WTC11 (cell line): ENCODE measurements at regions not wholly inside any gene's neighbourhood (a gene's known extent, or its start where the extent isn't known, plus 50 kb on each side); places are given as distances from the start of the nearest gene placed in this dataset.

Experiments
- ATAC-seq: fragments of 200-7000 bp; cut with Tn5 transposase; 2 replicates; pipeline ENCODE4 v1.10.0; 2021; ENCODE audit warnings: mild to moderate bottlenecking, moderate library complexity
- CTCF ChIA-PET: fragments of 300-600 bp; sonication (Branson Sonifier 250); formaldehyde crosslinking; loops from one replicate; lab custom pipeline; 2021; ENCODE audit warnings: antibody characterized with exemption; lab: Charles Lee
- POLR2A ChIA-PET: fragments of 350-600 bp; sonication (Branson Sonifier 250); formaldehyde crosslinking; loops from one replicate; lab custom pipeline; 2021; ENCODE audit warnings: antibody characterized with exemption; lab: Charles Lee
- DNase-seq: peaks from one replicate; pipeline ENCODE4 v3.0.0; 2021; ENCODE audit warnings: low spot score
- H3K27ac Mint-ChIP-seq: 2 replicates; pipeline ENCODE4 v1.8.0; 2021; ENCODE audit warnings: mixed read lengths
- H3K27me3 Mint-ChIP-seq: 2 replicates; pipeline ENCODE4 v1.8.0; 2021; ENCODE audit warnings: low read depth, mild to moderate bottlenecking, moderate library complexity, mixed read lengths
- H3K36me3 Mint-ChIP-seq: 2 replicates; pipeline ENCODE4 v1.8.0; 2021; ENCODE audit warnings: mixed read lengths
- H3K4me1 Mint-ChIP-seq: 2 replicates; pipeline ENCODE4 v1.8.0; 2022; ENCODE audit warnings: mixed read lengths
- H3K4me3 Mint-ChIP-seq: 2 replicates; pipeline ENCODE4 v1.8.0; 2021; ENCODE audit warnings: mild to moderate bottlenecking, moderate library complexity, mixed read lengths
- H3K9me3 Mint-ChIP-seq: 2 replicates; pipeline ENCODE4 v1.8.0; 2021; ENCODE audit warnings: mixed read lengths
- AFF4 ChIP-seq: sonication (generic); formaldehyde crosslinking; IDR thresholded peaks from 2 replicates; pipeline ENCODE4 v1.8.1; 2023; ENCODE audit warnings: mild to moderate bottlenecking, missing genetic modification reagents, borderline replicate concordance
- ATF1 ChIP-seq: sonication (generic); formaldehyde crosslinking; IDR thresholded peaks from 2 replicates; pipeline ENCODE4 v1.8.1; 2023; ENCODE audit warnings: mild to moderate bottlenecking, moderate library complexity, missing genetic modification reagents
- CBFB ChIP-seq: sonication (generic); formaldehyde crosslinking; IDR thresholded peaks from 2 replicates; pipeline ENCODE4 v1.8.1; 2022; ENCODE audit warnings: mild to moderate bottlenecking, low read depth, missing genetic modification reagents
- E2F4 ChIP-seq: sonication (generic); formaldehyde crosslinking; IDR thresholded peaks from 2 replicates; pipeline ENCODE4 v1.8.1; 2022; ENCODE audit warnings: low read depth, mild to moderate bottlenecking, moderate library complexity, missing genetic modification reagents, borderline replicate concordance
- GTF2I ChIP-seq: fragments of 250-450 bp; sonication (Bioruptor Pico); conservative IDR thresholded peaks from 2 replicates; pipeline ENCODE4 v1.4.0; 2021; ENCODE audit warnings: mild to moderate bottlenecking
- KAT7 ChIP-seq: sonication (generic); formaldehyde crosslinking; IDR thresholded peaks from 2 replicates; pipeline ENCODE4 v1.8.1; 2023; ENCODE audit warnings: missing genetic modification reagents, mild to moderate bottlenecking, borderline replicate concordance
- NFE2L1 ChIP-seq: sonication (generic); formaldehyde crosslinking; IDR thresholded peaks from 2 replicates; pipeline ENCODE4 v1.8.1; 2023; ENCODE audit warnings: missing genetic modification reagents
- RELA ChIP-seq: sonication (generic); formaldehyde crosslinking; IDR thresholded peaks from 2 replicates; pipeline ENCODE4 v1.8.1; 2022; ENCODE audit warnings: missing genetic modification reagents, mild to moderate bottlenecking, borderline replicate concordance
- SMAD3 ChIP-seq: sonication (generic); formaldehyde crosslinking; IDR thresholded peaks from 2 replicates; pipeline ENCODE4 v1.8.0; 2022; ENCODE audit warnings: missing genetic modification reagents, mild to moderate bottlenecking, borderline replicate concordance
- SP1 ChIP-seq: sonication (generic); formaldehyde crosslinking; conservative IDR thresholded peaks from 2 replicates; pipeline ENCODE4 v1.8.1; 2022; ENCODE audit warnings: missing genetic modification reagents
- TEAD1 ChIP-seq: sonication (generic); formaldehyde crosslinking; IDR thresholded peaks from 2 replicates; pipeline ENCODE4 v1.8.0; 2022; ENCODE audit warnings: mild to moderate bottlenecking, missing genetic modification reagents
- ZNF232 ChIP-seq: sonication (generic); formaldehyde crosslinking; IDR thresholded peaks from 2 replicates; pipeline ENCODE4 v1.8.0; 2022; ENCODE audit warnings: mild to moderate bottlenecking, missing genetic modification reagents
- ZNF423 ChIP-seq: fragments of 250-450 bp; sonication (Bioruptor Pico); IDR thresholded peaks from 2 replicates; pipeline ENCODE4 v2.1.2; 2022; ENCODE audit warnings: mild to moderate bottlenecking, moderate library complexity
- TF ChIP-seq, protein P1 (sequence below): fragments of 250-450 bp; sonication (Bioruptor Pico); conservative IDR thresholded peaks from 2 replicates; pipeline ENCODE4 v1.9.0; 2021; ENCODE audit warnings: mild to moderate bottlenecking
- TF ChIP-seq, protein P2 (sequence below): sonication (generic); formaldehyde crosslinking; IDR thresholded peaks from 2 replicates; pipeline ENCODE4 v1.8.0; 2022; ENCODE audit warnings: missing genetic modification reagents
- TF ChIP-seq, protein P3 (sequence below): sonication (generic); formaldehyde crosslinking; IDR thresholded peaks from 2 replicates; pipeline ENCODE4 v1.8.1; 2023; ENCODE audit warnings: mild to moderate bottlenecking, moderate library complexity, missing genetic modification reagents

- H3K27me3 Mint-ChIP-seq, result peaks cover 8% of the 10 kb centered on the region
- peaks cover 23% of the 10 kb centered on the region for H3K9me3 Mint-ChIP-seq
- ChIA-PET CTCF (interaction anchor here (0.8 kb wide), 1 partner anchor 246 kb away, joined by 3 read pairs; no protein-coding TSS in a partner anchor), POLR2A (no interaction called here)
- peaks cover 16% of the 10 kb centered on the region for H3K36me3 Mint-ChIP-seq
- no peak overlapping the region for H3K4me3 Mint-ChIP-seq
- peaks cover 73% of the 10 kb centered on the region for H3K4me1 Mint-ChIP-seq
- ATAC-seq, result no peak
- DNase-seq, result no peak
- H3K27ac Mint-ChIP-seq, result no peak overlapping the region
- TF ChIP-seq E2F4 (CRISPR knock-in tag), result no peak
- no peak for TF ChIP-seq GTF2I (CRISPR knock-in tag)
- TF ChIP-seq SP1 (CRISPR knock-in tag), result no peak
- TF ChIP-seq NFE2L1 (CRISPR knock-in tag), result no peak
- TF ChIP-seq, all 79 proteins: peak for 0
These were observed 250.4 kb upstream of the SIX2 start for GRCh38 chr2:45259547-45260160.

- Mint-ChIP-seq H3K36me3 (peaks cover 16% of the 10 kb centered on the region), H3K4me3 (no peak overlapping the region), H3K9me3 (peaks cover 22% of the 10 kb centered on the region), H3K27me3 (peaks cover 8% of the 10 kb centered on the region), H3K27ac (peak overlapping the region; percentile 27; the same call in 1 of the 2 replicates), H3K4me1 (peaks cover 68% of the 10 kb centered on the region)
- ChIA-PET CTCF (interaction anchor here (0.8 kb wide), 1 partner anchor 245 kb away, joined by 3 read pairs; no protein-coding TSS in a partner anchor), POLR2A (interaction anchor here (0.6 kb wide), 1 partner anchor 91 kb away, joined by 3 read pairs; no protein-coding TSS in a partner anchor)
- no peak for ATAC-seq
- DNase-seq, result no peak
- TF ChIP-seq RELA (CRISPR knock-in tag) (no peak), SMAD3 (CRISPR knock-in tag) (0 out of 2 replicates have a peak, but pooled peaks have one; percentile 49)
These were observed 249.9 kb upstream of the SIX2 start for GRCh38 chr2:45259138-45259537.

GRCh38 chr2:45258311-45258710, 249.1 kb upstream of the SIX2 start:
- peaks cover 8% of the 10 kb centered on the region for H3K27me3 Mint-ChIP-seq
- ATAC-seq, result no peak
- no peak overlapping the region for H3K27ac Mint-ChIP-seq
- H3K36me3 Mint-ChIP-seq, result peaks cover 16% of the 10 kb centered on the region
- ChIA-PET CTCF (interaction anchor here (1.0 kb wide), 1 partner anchor 64 kb away, joined by 3 read pairs; no protein-coding TSS in a partner anchor), POLR2A (interaction anchor here (0.7 kb wide), 1 partner anchor 10 kb away, joined by 5 read pairs; no protein-coding TSS in a partner anchor)
- H3K4me3 Mint-ChIP-seq, result no peak overlapping the region
- peaks cover 60% of the 10 kb centered on the region for H3K4me1 Mint-ChIP-seq
- no peak for DNase-seq
- H3K9me3 Mint-ChIP-seq, result peaks cover 22% of the 10 kb centered on the region
- TF ChIP-seq ZNF423 (CRISPR knock-in tag) (no peak), ZNF232 (CRISPR knock-in tag) (no peak), TEAD1 (CRISPR knock-in tag) (no peak), ATF1 (CRISPR knock-in tag) (no peak), KAT7 (CRISPR knock-in tag) (no peak), AFF4 (CRISPR knock-in tag) (no peak), CBFB (no peak)
- TF ChIP-seq, protein P1, sequence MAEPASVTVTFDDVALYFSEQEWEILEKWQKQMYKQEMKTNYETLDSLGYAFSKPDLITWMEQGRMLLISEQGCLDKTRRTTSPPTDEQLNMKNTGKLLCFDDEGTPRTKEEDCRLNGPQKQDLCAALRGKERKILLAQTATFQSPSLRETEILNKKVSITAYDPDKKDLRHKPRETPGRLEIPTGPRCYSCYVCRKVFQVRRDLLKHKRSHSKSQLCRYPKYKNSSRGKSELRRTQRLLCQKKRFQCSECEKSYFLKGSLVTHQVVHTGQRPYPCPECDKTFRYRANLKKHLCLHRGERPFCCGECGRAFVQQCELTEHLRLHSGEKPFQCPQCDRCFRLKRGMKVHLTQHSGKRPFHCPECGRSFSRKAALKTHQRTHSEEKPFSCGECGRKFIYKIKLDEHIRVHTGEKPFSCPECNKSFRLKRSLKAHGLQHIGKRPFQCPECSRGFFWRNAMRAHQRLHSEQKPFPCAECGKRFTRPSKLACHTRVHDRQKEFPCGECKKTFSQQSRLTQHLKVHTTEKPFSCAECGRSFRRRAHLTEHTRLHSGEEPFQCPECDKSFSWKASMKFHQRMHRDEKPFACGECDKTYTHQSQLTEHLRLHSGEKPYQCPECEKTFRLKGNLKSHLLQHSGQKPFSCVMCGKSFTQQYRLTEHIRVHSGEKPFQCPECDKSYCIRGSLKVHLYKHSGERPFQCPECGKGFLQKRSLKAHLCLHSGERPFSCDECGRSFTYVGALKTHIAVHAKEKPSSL (CRISPR knock-in tag), result no peak
- TF ChIP-seq, protein P2, sequence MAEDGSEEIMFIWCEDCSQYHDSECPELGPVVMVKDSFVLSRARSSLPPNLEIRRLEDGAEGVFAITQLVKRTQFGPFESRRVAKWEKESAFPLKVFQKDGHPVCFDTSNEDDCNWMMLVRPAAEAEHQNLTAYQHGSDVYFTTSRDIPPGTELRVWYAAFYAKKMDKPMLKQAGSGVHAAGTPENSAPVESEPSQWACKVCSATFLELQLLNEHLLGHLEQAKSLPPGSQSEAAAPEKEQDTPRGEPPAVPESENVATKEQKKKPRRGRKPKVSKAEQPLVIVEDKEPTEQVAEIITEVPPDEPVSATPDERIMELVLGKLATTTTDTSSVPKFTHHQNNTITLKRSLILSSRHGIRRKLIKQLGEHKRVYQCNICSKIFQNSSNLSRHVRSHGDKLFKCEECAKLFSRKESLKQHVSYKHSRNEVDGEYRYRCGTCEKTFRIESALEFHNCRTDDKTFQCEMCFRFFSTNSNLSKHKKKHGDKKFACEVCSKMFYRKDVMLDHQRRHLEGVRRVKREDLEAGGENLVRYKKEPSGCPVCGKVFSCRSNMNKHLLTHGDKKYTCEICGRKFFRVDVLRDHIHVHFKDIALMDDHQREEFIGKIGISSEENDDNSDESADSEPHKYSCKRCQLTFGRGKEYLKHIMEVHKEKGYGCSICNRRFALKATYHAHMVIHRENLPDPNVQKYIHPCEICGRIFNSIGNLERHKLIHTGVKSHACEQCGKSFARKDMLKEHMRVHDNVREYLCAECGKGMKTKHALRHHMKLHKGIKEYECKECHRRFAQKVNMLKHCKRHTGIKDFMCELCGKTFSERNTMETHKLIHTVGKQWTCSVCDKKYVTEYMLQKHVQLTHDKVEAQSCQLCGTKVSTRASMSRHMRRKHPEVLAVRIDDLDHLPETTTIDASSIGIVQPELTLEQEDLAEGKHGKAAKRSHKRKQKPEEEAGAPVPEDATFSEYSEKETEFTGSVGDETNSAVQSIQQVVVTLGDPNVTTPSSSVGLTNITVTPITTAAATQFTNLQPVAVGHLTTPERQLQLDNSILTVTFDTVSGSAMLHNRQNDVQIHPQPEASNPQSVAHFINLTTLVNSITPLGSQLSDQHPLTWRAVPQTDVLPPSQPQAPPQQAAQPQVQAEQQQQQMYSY (CRISPR knock-in tag), result no peak
- TF ChIP-seq, protein P3, sequence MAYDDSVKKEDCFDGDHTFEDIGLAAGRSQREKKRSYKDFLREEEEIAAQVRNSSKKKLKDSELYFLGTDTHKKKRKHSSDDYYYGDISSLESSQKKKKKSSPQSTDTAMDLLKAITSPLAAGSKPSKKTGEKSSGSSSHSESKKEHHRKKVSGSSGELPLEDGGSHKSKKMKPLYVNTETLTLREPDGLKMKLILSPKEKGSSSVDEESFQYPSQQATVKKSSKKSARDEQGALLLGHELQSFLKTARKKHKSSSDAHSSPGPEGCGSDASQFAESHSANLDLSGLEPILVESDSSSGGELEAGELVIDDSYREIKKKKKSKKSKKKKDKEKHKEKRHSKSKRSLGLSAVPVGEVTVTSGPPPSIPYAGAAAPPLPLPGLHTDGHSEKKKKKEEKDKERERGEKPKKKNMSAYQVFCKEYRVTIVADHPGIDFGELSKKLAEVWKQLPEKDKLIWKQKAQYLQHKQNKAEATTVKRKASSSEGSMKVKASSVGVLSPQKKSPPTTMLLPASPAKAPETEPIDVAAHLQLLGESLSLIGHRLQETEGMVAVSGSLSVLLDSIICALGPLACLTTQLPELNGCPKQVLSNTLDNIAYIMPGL (CRISPR knock-in tag), result no peak
